ENCODE measurements at regions not wholly inside any gene's neighbourhood (a gene's known extent, or its start where the extent isn't known, plus 50 kb on each side); places are given as distances from the start of the nearest gene placed in this dataset.

- no peaks in the 10 kb centered on the region for H3K9me3 Mint-ChIP-seq
- no peak overlapping the region for H3K4me3 Mint-ChIP-seq
- H3K27ac Mint-ChIP-seq, result peak overlapping the region; percentile 87 to 95 (median 89)
- TF ChIP-seq CTCF (IDR thresholded peaks at IDR 0.05; ENCODE audit: unreplicated experiment in 3 of 3), result no peak
- H3K27me3 Mint-ChIP-seq (ENCODE audit: low read depth), result no peaks in the 10 kb centered on the region
- H3K36me3 Mint-ChIP-seq (ENCODE audit: low read depth), result no peaks in the 10 kb centered on the region
- H3K4me1 Mint-ChIP-seq, result peaks cover 40% of the 10 kb centered on the region
Observed at GRCh38 chr6:140079328-140079727, 704.9 kb upstream of the CITED2 start.

- H3K27me3 Mint-ChIP-seq (ENCODE audit: low read depth), result no peaks in the 10 kb centered on the region
- peak overlapping the region; percentile 87 to 95 (median 89) for H3K27ac Mint-ChIP-seq
- TF ChIP-seq CTCF (IDR thresholded peaks at IDR 0.05; ENCODE audit: unreplicated experiment in 3 of 3), result no peak
- peaks cover 34% of the 10 kb centered on the region for H3K4me1 Mint-ChIP-seq
- no peaks in the 10 kb centered on the region for H3K9me3 Mint-ChIP-seq
- no peaks in the 10 kb centered on the region for H3K36me3 Mint-ChIP-seq (ENCODE audit: low read depth)
- no peak overlapping the region for H3K4me3 Mint-ChIP-seq
Observed at GRCh38 chr6:140078561-140079125, 704.2 kb upstream of the CITED2 start.

- TF ChIP-seq CTCF (IDR thresholded peaks at IDR 0.05; ENCODE audit: unreplicated experiment in 3 of 3), result no peak
- no peaks in the 10 kb centered on the region for H3K9me3 Mint-ChIP-seq
- H3K36me3 Mint-ChIP-seq (ENCODE audit: low read depth), result no peaks in the 10 kb centered on the region
- H3K27ac Mint-ChIP-seq, result peak overlapping the region; percentile 69 to 89 (median 74)
- peaks cover 30% of the 10 kb centered on the region for H3K4me1 Mint-ChIP-seq
- no peaks in the 10 kb centered on the region for H3K27me3 Mint-ChIP-seq (ENCODE audit: low read depth)
- no peak overlapping the region for H3K4me3 Mint-ChIP-seq
Observed at GRCh38 chr6:140077827-140078560, 703.5 kb upstream of the CITED2 start.

- no peak overlapping the region for H3K4me3 Mint-ChIP-seq
- TF ChIP-seq CTCF (IDR thresholded peaks at IDR 0.05; ENCODE audit: unreplicated experiment in 3 of 3), result no peak
- H3K4me1 Mint-ChIP-seq, result peaks cover 42% of the 10 kb centered on the region
- H3K27me3 Mint-ChIP-seq (ENCODE audit: low read depth), result no peaks in the 10 kb centered on the region
- H3K36me3 Mint-ChIP-seq (ENCODE audit: low read depth), result no peaks in the 10 kb centered on the region
- no peaks in the 10 kb centered on the region for H3K9me3 Mint-ChIP-seq
- peak overlapping the region in 1 of 3 experiments; percentile 7 for H3K27ac Mint-ChIP-seq
Observed at GRCh38 chr6:140076105-140076504, 701.7 kb upstream of the CITED2 start.

GRCh38 chr6:140073456-140073855, 699.0 kb upstream of the CITED2 start:
- Mint-ChIP-seq H3K36me3 (ENCODE audit: low read depth) (no peaks in the 10 kb centered on the region), H3K9me3 (no peaks in the 10 kb centered on the region), H3K4me3 (no peak overlapping the region), H3K27ac (peak overlapping the region in 1 of 3 experiments; percentile 31), H3K27me3 (ENCODE audit: low read depth) (no peaks in the 10 kb centered on the region), H3K4me1 (peaks cover 50% of the 10 kb centered on the region)
- TF ChIP-seq CTCF (IDR thresholded peaks at IDR 0.05; ENCODE audit: unreplicated experiment in 3 of 3), result no peak

Data from nephron (organoid).